H9 (cell line): ENCODE measurements at regions not wholly inside any gene's neighbourhood (a gene's known extent, or its start where the extent isn't known, plus 50 kb on each side); places are given as distances from the start of the nearest gene placed in this dataset.

Experiments
- DNase-seq: peaks from one replicate; pipeline ENCODE4 v3.0.0-alpha.2; 2017
- H2AFZ ChIP-seq: one replicate; pipeline ENCODE4 v1.6.1; 2013; ENCODE audit warnings: mild to moderate bottlenecking, low read length, control low read depth, moderate library complexity
- H2AK5ac ChIP-seq: 2 replicates; pipeline ENCODE4 v1.6.1; 2013; ENCODE audit warnings: low read length, control low read depth, mixed read lengths; ENCODE audit not compliant: insufficient read length
- H2BK120ac ChIP-seq: one replicate; pipeline ENCODE4 v1.6.1; 2013; ENCODE audit warnings: low read depth, mild to moderate bottlenecking, low read length, control low read depth, inconsistent platforms; ENCODE audit not compliant: poor library complexity, severe bottlenecking
- H2BK12ac ChIP-seq: 2 replicates; pipeline ENCODE4 v1.6.1; 2013; ENCODE audit warnings: low read length, control low read depth, mixed read lengths, low read depth; ENCODE audit not compliant: insufficient read length
- H2BK15ac ChIP-seq: 2 replicates; pipeline ENCODE4 v1.6.1; 2013; ENCODE audit warnings: low read depth, low read length, control low read depth
- H2BK20ac ChIP-seq: one replicate; pipeline ENCODE4 v1.6.1; 2013; ENCODE audit warnings: low read depth, mild to moderate bottlenecking, low read length, control low read depth, inconsistent platforms; ENCODE audit not compliant: poor library complexity, severe bottlenecking
- H2BK5ac ChIP-seq: 2 replicates; pipeline ENCODE4 v1.6.1; 2013; ENCODE audit warnings: low read length, control low read depth, mixed read lengths; ENCODE audit not compliant: insufficient read length
- H3K14ac ChIP-seq: 2 replicates; pipeline ENCODE4 v1.6.1; 2013; ENCODE audit warnings: low read length, control low read depth; ENCODE audit not compliant: insufficient read depth
- H3K18ac ChIP-seq: 2 replicates; pipeline ENCODE4 v1.6.1; 2013; ENCODE audit warnings: low read depth, mild to moderate bottlenecking, mixed read lengths, low read length, control low read depth; ENCODE audit not compliant: insufficient read length
- H3K23ac ChIP-seq: 2 replicates; pipeline ENCODE4 v1.6.1; 2013; ENCODE audit warnings: low read length, control low read depth, mixed read lengths, low read depth; ENCODE audit not compliant: insufficient read length
- H3K23me2 ChIP-seq: 2 replicates; pipeline ENCODE4 v1.6.1; 2013; ENCODE audit warnings: low read depth, mild to moderate bottlenecking, mixed read lengths, low read length, control low read depth; ENCODE audit not compliant: insufficient read length, poor library complexity, severe bottlenecking
- H3K27ac ChIP-seq: 2 replicates; pipeline ENCODE4 v1.5.1; 2013; ENCODE audit warnings: low read length, control low read depth, mixed read lengths, low read depth; ENCODE audit not compliant: insufficient read length
- H3K27me3 ChIP-seq: 2 replicates; pipeline ENCODE4 v1.6.1; 2013; ENCODE audit warnings: low read length, control low read depth, inconsistent platforms; ENCODE audit not compliant: insufficient read depth
- H3K4ac ChIP-seq: 2 replicates; pipeline ENCODE4 v1.6.1; 2013; ENCODE audit warnings: low read depth, mild to moderate bottlenecking, control low read depth, inconsistent platforms, low read length, moderate library complexity
- H3K4me1 ChIP-seq: 2 replicates; pipeline ENCODE4 v1.6.1; 2013; ENCODE audit warnings: low read length, control low read depth, inconsistent platforms; ENCODE audit not compliant: insufficient read depth
- H3K4me2 ChIP-seq: 2 replicates; pipeline ENCODE4 v1.6.1; 2013; ENCODE audit warnings: low read length, control low read depth, mixed read lengths; ENCODE audit not compliant: insufficient read length, insufficient read depth
- H3K56ac ChIP-seq: 2 replicates; pipeline ENCODE4 v1.6.1; 2013; ENCODE audit warnings: low read depth, mild to moderate bottlenecking, mixed read lengths, low read length, control low read depth; ENCODE audit not compliant: insufficient read length
- H3K79me1 ChIP-seq: 2 replicates; pipeline ENCODE4 v1.6.1; 2013; ENCODE audit warnings: low read depth, mild to moderate bottlenecking, moderate library complexity, low read length, control low read depth, inconsistent platforms; ENCODE audit not compliant: insufficient read depth, poor library complexity, severe bottlenecking
- H3K79me2 ChIP-seq: 2 replicates; pipeline ENCODE4 v1.6.1; 2013; ENCODE audit warnings: low read length, control low read depth, inconsistent platforms; ENCODE audit not compliant: insufficient read depth
- H3K9ac ChIP-seq: 2 replicates; pipeline ENCODE4 v1.6.1; 2013; ENCODE audit warnings: low read length, control low read depth, mixed read lengths; ENCODE audit not compliant: insufficient read length; ENCODE audit errors: extremely low read depth
- H3K9me3 ChIP-seq: one replicate; pipeline ENCODE4 v1.6.1; 2013; ENCODE audit warnings: low read depth, low read length, inconsistent platforms; ENCODE audit not compliant: control insufficient read depth
- H3T11ph ChIP-seq: one replicate; pipeline ENCODE4 v1.6.1; 2013; ENCODE audit warnings: mild to moderate bottlenecking, low read length, control low read depth, inconsistent platforms
- H4K20me1 ChIP-seq: one replicate; pipeline ENCODE4 v1.6.1; 2013; ENCODE audit not compliant: control insufficient read depth, insufficient read length, insufficient read depth
- H4K5ac ChIP-seq: 2 replicates; pipeline ENCODE4 v1.6.1; 2013; ENCODE audit warnings: low read depth, mild to moderate bottlenecking, mixed read lengths, low read length, control low read depth; ENCODE audit not compliant: insufficient read length
- H4K8ac ChIP-seq: replicated peaks from 2 replicates; pipeline ENCODE4 v1.6.1; 2013; ENCODE audit warnings: low read length, control low read depth, mixed read lengths, low read depth; ENCODE audit not compliant: insufficient read length
- H4K91ac ChIP-seq: 2 replicates; pipeline ENCODE4 v1.6.1; 2013; ENCODE audit warnings: low read depth, mild to moderate bottlenecking, moderate library complexity, mixed read lengths, low read length, control low read depth; ENCODE audit not compliant: insufficient read length
- H3K27ac Mint-ChIP-seq, 3 experiments: 2 replicates in 2 of 3; 3 replicates in 1 of 3; pipeline ENCODE4 v1.8.0; 2020 to 2021; ENCODE audit warnings: mixed read lengths in 3 of 3, mild to moderate bottlenecking in 1 of 3, moderate library complexity in 1 of 3
- H3K27me3 Mint-ChIP-seq: 2 replicates; pipeline ENCODE4 v1.8.0; 2021; ENCODE audit warnings: low read depth, mild to moderate bottlenecking, moderate library complexity, mixed read lengths
- H3K36me3 Mint-ChIP-seq, 3 experiments: 2 replicates in 2 of 3; 3 replicates in 1 of 3; pipeline ENCODE4 v1.8.0; 2020 to 2021; ENCODE audit warnings: low read depth in 3 of 3, mixed read lengths in 3 of 3; ENCODE audit not compliant: insufficient read depth in 1 of 3
- H3K4me1 Mint-ChIP-seq, 2 experiments: 2 replicates each; pipeline ENCODE4 v1.8.0; 2020; ENCODE audit warnings: mixed read lengths in 2 of 2
- H3K4me3 Mint-ChIP-seq, 2 experiments: 2 replicates in 1 of 2; 3 replicates in 1 of 2; pipeline ENCODE4 v1.8.0; 2020 to 2021; ENCODE audit warnings: mild to moderate bottlenecking in 2 of 2, mixed read lengths in 2 of 2, moderate library complexity in 1 of 2
- H3K9me3 Mint-ChIP-seq, 2 experiments: 2 replicates in 1 of 2; 3 replicates in 1 of 2; pipeline ENCODE4 v1.8.0; 2020; ENCODE audit warnings: mild to moderate bottlenecking in 2 of 2, mixed read lengths in 2 of 2, moderate library complexity in 1 of 2
- WGBS: extraction: QIAGEN DNeasy Blood & Tissue Kit; methylation state at CpG from one replicate; pipeline ENCODE4 v1.1.7; 2013; ENCODE audit warnings: missing lambda C conversion rate, low lambda C conversion rate, mixed read lengths; ENCODE audit not compliant: insufficient read length; ENCODE audit errors: extremely low coverage; 5-methylcytosine and 5-hydroxymethylcytosine counted together
- TF ChIP-seq, protein P1 (sequence below): fragments of 200-600 bp; sonication (generic); conservative IDR thresholded peaks from 3 replicates; pipeline ENCODE4 v1.8.0; 2021; ENCODE audit warnings: antibody characterized with exemption, mild to moderate bottlenecking

- peaks cover 22% of the 10 kb centered on the region for H3K27me3 Mint-ChIP-seq
- no peaks in the 10 kb centered on the region for H3K9me3 ChIP-seq
- H3K23me2 ChIP-seq, result no peaks in the 10 kb centered on the region
- no peaks in the 10 kb centered on the region for H3K79me1 ChIP-seq
- H3K23ac ChIP-seq, result no peak overlapping the region
- no peak overlapping the region for H2BK20ac ChIP-seq
- H3K27me3 ChIP-seq, result no peaks in the 10 kb centered on the region
- H4K20me1 ChIP-seq, result no peaks in the 10 kb centered on the region
- H4K8ac ChIP-seq, result no peak overlapping the region
- H3K79me2 ChIP-seq, result no peaks in the 10 kb centered on the region
- peak overlapping the region; percentile 9 for H3K18ac ChIP-seq
- H3K27ac ChIP-seq, result no peak overlapping the region
- no peak overlapping the region for H3K9ac ChIP-seq
- H4K5ac ChIP-seq, result no peak overlapping the region
- DNase-seq, result peak; percentile 78
- H3T11ph ChIP-seq, result no peak overlapping the region
- H2AK5ac ChIP-seq, result no peak overlapping the region
- peaks cover 0 to under 1% (median 0%) of the 10 kb centered on the region in 3 experiments; a peak in 2 of 7 replicates for H3K36me3 Mint-ChIP-seq
- no peak overlapping the region for H3K4me3 Mint-ChIP-seq
- H4K91ac ChIP-seq, result peak overlapping the region; percentile 49
- no peak overlapping the region for H3K4me2 ChIP-seq
- H3K4me1 Mint-ChIP-seq, result peaks cover 11 to 15% of the 10 kb centered on the region in 2 experiments
- no peak overlapping the region for H3K4ac ChIP-seq
- no peak overlapping the region for H3K56ac ChIP-seq
- H2BK12ac ChIP-seq, result no peak overlapping the region
- H2BK5ac ChIP-seq, result no peak overlapping the region
- WGBS, result no CpG with 5 or more reads among the region's 32 CpGs
- no peak overlapping the region; the same call in 1 of the 2 replicates for H3K14ac ChIP-seq
- no peak overlapping the region for H2AFZ ChIP-seq
- H2BK15ac ChIP-seq, result no peak overlapping the region
- peaks cover 0 to under 1% of the 10 kb centered on the region in 2 experiments; a peak in 4 of 5 replicates for H3K9me3 Mint-ChIP-seq
- H3K27ac Mint-ChIP-seq, result no peak overlapping the region; a peak in 1 of 7 replicates
- TF ChIP-seq, protein P1, sequence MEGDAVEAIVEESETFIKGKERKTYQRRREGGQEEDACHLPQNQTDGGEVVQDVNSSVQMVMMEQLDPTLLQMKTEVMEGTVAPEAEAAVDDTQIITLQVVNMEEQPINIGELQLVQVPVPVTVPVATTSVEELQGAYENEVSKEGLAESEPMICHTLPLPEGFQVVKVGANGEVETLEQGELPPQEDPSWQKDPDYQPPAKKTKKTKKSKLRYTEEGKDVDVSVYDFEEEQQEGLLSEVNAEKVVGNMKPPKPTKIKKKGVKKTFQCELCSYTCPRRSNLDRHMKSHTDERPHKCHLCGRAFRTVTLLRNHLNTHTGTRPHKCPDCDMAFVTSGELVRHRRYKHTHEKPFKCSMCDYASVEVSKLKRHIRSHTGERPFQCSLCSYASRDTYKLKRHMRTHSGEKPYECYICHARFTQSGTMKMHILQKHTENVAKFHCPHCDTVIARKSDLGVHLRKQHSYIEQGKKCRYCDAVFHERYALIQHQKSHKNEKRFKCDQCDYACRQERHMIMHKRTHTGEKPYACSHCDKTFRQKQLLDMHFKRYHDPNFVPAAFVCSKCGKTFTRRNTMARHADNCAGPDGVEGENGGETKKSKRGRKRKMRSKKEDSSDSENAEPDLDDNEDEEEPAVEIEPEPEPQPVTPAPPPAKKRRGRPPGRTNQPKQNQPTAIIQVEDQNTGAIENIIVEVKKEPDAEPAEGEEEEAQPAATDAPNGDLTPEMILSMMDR, result no peak
- no peak overlapping the region for H2BK120ac ChIP-seq
- no peaks in the 10 kb centered on the region for H3K4me1 ChIP-seq
Measured at GRCh38 chr2:240250985-240251847, 110.8 kb upstream of the OTOS start.
